HG03558 (cell line): ENCODE measurements at regions not wholly inside any gene's neighbourhood (a gene's known extent, or its start where the extent isn't known, plus 50 kb on each side); places are given as distances from the start of the nearest gene placed in this dataset.

Experiments used
- ATAC-seq: cut with Tn5 transposase; IDR thresholded peaks from one replicate; pipeline ENCODE4 v1.9.1; 2021; ENCODE audit warnings: moderate number of reproducible peaks; ENCODE audit not compliant: unreplicated experiment; ENCODE audit errors: extremely low read depth

DNA sequence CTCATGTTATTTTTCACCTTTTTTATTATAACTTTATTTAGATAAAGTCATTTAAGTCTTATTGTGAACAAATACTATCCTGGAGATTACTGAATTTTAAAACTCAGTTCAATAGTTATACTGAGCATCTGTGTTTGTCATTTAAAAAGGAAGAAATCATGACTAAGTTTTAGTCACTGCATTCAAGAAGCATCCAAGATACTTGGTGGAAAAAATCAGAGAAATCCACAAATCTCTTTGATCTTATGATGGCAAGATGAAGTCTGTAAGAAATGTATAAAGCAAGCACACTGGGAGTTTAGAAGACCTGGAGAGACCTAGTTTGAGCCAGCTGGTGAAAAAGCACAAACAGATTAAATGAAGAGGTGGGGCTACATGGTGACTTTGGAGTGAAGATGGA is 529.8 kb upstream of the IGFBP3 start:
- ATAC-seq, result no peak

DNA sequence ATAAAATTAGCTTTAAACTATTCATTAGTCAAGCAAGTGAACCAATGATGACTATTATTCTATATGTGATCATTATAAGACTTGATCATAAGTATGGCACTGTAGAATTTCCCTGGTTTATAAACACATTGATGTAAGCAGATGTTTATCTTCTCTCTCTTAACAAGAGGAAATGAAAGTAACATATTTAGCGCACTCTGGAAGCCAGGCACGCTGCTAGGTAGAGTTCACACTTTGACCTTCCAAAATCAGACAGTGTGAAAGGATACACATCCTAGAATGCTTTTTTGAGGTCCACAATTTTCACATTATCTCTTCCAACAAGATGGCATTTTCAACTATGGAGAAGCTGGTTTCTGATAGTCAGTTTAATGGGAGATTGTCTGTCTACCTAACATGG is 529.4 kb upstream of the IGFBP3 start:
- ATAC-seq, result no peak

DNA sequence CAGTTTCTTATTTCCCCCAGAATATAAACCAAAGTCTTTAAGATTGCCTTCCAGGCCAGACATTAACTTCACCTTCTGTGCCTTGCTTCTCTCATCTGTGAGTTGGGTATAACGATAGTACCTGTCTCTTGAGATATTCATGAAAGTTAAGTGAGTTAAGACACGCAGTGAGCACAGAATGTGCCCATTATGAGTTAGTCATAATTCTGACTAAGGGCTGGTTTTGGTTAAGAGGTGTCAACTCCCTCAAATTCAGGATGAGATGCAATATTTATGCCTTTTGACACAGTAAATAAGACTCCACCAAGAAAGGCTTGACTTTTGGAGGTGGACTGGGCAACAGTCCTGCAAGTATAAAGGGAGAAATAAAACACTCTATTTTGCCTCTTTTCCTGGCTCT is 528.7 kb upstream of the IGFBP3 start:
- ATAC-seq, result no peak

DNA sequence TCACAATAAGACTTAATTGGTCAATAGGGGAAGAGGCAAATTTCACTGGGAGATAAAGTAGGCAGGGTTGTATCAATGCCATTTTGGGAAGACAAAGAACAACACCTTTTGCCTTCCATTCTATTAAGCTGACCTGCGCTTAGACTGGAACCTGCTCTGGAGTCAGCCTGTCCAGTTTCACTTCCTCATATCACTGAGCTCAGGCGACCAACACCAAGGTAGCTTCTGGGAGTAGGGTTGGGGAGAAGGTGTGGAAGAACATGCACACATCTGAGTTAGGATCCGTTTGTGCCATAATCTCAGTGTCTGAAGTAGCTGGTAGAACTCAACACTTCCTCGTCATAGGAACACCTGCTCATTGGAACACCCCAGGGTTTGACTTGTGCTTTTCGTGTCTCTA is 527.4 kb upstream of the IGFBP3 start:
- no peak for ATAC-seq

DNA sequence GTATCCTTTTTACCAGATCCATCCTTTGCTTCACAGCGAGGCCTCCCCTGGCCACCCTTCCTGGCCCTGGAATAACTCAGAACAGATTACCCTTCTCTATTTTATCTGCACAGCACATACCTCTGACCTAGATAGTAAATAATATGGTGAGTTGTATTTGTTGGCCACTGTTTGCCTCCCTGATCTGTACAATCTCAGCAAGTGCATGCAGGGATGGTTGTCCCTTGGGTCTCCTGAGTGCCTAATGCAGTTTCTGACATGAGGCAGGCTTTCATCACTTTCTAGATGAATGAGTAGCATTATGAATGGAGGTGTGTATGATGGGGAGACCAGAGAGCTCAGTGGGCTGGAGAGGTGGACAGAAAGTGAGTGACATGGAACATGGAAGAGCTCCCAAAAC is 525.1 kb upstream of the IGFBP3 start:
- ATAC-seq, result no peak

DNA sequence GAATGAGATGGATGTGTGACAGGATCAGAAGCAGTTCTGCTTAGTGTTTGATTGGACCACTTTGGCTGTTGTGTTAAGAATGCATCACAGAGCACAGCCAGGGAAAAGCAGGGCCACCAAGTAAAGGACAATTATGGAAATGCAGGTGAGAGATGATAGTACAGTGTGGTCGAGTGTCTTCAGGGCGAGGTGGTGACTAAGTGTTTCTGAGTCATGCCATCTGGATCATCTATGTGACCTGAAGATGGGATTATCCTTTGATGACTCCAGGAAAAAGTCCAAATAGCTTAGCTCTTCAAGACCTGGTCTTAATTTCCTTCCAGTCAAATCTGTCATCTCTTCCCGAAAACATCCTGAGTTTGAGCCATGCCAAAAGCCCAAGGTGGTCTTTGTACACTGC is 523.2 kb upstream of the IGFBP3 start:
- no peak for ATAC-seq

DNA sequence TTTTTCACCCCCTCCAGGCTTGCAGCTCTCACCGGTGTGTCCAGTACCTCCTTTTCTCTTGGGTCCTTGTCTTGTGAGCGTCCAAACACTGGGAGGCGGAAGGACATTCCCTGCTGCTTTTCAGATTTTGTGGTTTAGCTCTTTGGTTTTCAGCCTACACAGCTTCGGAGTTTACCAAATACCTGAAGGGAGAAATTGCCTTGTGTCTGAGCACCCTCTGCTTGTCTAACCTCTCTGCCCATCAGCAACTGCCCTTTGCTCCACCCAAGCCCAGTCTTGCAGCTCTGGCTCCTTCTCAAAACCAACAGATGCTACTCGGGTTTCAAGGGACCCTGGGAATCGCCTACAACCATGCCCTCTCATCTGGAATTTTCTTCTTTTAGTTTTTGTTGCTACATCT is 519.1 kb upstream of the IGFBP3 start:
- no peak for ATAC-seq

DNA sequence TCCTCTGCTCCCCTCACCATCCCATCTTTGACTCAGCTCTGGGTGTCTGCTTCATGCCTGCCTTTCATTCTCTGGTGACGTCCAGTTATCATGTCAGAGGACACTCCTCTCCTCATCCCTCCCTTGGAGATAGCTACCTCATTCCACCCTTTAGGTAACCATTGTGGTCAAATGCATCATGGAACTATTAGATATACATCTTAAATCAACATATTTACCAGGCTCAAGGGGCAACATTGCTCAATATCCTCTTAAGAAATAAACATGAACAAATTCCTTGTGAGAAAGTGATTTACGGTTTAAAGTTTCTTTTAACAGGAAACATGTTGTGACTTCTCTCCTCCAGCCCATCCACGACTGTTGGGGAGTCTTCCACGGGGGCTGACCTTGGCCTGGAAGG is 511.6 kb upstream of the IGFBP3 start:
- no peak for ATAC-seq

DNA sequence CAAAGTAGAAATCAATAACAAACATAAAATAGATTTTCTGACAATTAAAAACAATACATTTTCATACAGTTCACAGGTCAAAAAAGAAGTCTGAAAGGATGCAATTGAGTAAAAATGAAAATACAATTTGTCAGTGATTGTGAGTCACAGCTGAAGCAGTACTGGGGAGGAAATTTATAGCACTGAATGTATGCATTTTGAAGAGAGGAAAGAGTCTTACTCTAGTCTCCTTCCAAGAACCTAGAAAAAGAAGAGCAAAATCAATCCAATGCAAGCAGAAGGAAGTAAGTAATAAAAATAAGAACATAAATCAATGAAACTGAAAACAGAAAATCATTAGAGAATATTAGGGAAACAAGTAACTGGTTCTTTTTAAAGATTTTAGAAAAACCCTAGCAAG is 507.2 kb upstream of the IGFBP3 start:
- no peak for ATAC-seq

DNA sequence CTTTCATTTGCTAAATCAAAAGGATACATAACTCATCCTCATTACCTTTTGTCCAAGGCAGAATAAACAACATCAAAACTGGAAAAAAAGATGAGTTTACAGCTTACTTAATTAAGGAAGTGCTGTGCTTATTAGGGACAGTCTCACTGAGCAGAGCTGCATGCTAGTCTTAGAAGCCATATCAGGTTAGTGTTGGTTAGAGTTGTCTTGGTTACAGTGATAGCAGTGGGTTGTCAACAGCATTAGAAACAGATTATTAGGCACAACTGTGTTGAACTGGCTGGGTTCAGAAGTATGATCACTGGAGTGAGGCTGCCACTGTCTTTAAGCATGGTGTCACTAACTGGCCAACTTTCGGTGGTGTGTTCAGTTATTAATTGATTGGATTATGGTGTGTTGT is 503.9 kb upstream of the IGFBP3 start:
- no peak for ATAC-seq

DNA sequence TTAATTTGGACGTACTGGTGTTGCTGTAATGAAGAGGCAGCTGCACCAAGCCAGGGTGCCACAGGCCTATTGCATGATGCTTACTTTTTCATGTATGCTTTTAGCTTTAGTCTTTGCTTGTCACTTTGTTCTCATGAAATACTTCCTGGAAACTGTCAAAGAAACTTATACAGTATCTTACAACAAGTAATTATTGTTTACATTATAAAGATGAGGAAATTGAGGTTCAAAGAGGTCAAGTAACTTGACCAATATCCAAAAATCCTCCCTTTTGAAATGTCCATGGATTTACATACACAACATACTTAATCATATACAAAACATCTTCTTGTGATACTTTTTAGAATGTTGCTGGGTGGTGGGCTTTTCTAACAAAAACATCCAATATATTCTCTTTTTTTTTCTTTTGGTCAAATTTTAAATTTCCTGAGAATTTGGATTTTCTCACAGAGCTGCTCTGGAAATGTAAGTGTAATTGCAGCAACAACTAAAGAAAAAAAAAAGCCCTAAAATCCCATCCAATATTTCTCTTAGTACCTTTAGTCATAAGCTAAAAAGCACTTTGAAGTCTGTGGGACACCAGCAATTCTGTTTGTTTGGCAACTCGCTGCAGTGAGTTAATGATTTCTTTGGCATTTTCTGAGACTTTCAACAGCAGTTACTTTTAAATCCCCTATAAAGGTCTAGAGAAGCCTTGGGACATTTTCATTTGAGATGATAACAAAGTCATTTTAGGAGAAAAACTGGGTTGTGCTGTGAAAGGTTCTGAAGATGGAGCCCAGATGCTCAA is 500.6 kb upstream of the IGFBP3 start:
- ATAC-seq, result no peak

DNA sequence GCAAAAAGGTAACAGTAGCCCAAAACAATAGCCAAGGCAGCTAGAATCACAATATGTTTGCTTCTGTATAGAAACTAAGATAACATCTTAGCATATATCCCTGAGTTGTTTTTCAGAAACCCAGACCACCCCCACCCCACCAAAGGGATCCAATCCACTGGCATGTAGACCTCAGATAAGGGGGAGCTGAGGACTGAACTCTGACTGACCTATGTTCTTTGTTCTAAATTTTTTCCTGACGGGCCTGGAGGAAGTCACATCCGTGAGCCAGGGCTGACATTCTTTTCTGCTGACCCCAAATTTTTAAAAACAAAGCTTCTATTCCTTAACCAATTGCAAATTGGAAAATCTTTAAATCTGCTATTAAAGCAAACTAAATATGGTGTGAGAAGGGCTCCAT is 493.9 kb upstream of the IGFBP3 start:
- no peak for ATAC-seq

DNA sequence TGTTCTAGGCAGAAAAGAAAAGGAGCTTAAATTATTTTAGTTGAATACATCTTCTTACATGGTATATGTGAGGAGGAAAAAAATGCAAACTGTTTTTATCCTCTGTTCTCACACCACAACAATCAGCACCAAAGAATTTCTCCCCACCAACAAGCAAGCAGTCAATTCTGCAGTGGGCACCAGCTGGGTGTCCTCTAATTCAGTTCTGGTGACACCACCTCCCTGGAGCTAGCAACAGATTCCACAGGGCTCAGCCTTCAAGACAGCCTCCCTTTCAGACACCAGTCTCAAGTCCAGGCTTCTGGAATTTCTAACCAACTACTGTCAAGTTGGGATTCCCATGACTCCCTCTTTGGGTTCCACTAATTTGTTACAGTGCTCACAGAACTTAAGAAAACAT is 490.2 kb upstream of the IGFBP3 start:
- no peak for ATAC-seq

DNA sequence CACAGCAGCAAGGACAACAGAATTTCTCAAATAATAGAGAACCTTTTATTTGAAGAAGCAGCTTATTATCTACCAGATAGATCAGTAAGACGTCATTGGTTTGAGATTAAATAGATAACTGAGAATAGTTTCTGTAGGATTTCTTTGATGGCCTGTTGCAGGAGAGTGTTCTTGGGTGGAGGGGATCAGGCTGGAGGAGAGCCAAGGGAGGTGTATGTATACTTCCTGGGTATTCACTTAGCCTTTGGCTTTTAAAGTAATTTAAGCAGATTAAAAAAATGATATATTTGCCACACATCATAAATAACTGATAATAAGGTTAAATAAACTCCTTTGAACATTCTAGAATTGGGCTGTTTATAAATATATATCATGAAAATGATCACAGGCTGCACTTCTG is 486.1 kb upstream of the IGFBP3 start:
- ATAC-seq, result no peak

DNA sequence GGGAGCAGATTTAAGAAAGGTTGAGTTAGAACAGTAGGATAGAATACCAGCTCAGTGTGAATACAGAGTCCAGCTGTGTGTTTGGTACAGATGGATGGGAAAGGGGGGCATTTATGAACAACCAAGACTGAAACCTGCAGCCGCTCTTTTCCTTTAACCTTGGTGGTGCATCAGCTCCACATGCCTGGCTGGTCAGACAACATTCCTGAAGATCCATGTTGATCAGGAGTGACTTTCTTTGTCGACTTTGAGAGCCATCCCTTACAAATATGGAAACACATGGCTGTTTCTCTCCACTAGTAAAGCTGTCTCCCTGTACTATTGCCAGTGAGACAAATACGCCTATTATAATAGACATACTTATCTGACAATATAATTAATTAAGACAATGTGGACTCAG is 476.5 kb upstream of the IGFBP3 start:
- no peak for ATAC-seq

DNA sequence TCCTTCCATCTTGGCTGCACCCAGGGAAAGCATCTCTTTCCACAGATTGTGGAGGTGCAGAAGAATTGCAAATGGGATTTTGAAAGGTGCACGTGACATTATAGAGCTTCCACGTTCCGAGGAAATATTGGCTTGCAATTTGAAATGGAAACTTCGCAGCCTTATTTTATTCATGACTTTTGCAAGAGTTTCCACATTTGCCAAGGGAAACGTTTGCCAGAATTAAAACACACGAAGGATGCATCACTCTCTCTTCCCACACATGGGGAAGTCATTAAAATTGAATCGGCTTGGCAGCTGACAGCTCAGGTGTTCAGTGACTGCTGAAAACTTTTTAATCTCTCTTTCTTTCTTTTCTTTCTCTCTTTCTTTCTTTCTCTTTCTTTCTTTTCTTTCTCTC is 475.4 kb upstream of the IGFBP3 start:
- no peak for ATAC-seq

DNA sequence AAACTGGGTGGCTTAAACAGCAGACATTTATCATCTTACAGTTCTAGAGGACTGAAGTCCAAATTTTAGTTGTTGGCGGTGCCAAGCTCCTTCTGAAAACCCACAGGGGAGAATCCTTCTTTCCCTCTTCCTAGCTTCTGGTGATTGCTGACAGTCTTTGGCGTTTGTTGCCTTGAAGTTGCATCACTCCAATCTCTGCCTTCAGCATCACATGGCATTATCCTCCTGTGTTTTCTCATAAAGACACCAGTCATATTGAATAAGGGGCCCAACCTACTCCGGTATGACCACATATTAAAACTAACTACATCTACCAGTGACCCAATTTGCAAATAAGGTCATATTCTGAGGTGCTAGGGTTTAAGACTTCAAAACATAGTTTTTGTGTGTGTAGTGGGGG is 472.1 kb upstream of the IGFBP3 start:
- ATAC-seq, result no peak

DNA sequence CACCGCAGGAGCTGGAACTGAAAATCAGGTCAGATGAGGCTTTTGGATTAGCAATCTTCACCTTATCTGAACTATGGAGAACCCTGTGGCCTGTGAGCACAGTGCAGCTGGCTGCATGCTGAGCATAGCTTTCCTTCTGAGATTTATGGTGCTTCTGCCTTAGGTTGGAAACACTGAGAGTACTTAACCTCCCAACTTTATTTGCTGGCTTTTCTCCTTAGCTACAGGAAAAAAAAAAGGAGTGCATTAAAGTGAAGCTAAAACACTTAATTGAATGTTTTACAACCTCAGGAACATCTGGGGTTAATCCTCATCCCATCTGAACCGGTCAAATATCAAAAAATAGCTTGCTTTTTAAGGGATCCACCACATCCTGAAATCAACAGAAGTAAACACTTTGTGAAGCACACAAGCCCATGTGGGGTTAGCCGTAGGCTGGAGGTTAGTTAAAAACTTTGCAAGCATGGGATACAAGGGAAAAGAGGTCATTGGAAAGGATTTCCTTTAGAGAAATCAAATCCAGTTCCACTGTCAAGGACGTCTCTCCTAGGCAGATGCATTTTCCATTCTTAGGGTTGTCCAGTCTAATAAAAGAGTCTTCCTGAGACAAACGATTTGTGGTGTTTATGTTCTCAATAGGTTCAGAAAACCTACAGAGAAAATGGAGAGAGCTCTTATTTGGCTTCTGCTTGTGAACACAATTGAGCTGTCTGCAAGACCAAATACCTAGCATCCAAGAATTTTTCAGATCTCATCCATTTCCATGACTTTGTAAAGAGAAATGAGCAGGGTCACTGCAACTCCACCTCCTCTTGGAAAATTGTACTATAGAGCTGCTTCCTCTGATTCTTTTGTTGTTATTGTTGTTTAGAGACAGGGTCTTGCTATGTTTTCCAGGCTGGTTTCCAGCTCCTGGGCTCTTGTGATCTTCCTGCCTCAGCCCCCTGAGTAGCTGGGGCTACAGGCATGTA is 470.4 kb upstream of the IGFBP3 start:
- ATAC-seq, result no peak

DNA sequence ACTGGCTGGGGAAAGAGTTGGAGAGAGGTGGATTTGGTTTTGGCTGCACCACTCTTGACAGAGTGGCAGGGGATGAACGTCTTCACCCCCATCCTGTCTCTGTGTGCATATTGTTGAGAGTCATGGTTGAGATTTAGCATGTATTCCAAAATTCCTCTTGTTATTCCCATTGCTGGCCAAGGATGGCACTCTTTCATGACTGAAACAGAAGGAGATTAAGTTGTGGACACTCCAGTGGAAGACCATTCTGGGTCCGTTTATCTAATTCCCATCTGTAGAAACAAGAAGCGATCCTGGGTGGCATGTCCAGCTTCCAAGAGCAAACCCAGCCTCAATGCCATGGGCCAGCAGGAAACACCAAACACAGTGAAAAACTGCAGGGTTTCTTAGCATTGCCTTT is 469.0 kb upstream of the IGFBP3 start:
- no peak for ATAC-seq

DNA sequence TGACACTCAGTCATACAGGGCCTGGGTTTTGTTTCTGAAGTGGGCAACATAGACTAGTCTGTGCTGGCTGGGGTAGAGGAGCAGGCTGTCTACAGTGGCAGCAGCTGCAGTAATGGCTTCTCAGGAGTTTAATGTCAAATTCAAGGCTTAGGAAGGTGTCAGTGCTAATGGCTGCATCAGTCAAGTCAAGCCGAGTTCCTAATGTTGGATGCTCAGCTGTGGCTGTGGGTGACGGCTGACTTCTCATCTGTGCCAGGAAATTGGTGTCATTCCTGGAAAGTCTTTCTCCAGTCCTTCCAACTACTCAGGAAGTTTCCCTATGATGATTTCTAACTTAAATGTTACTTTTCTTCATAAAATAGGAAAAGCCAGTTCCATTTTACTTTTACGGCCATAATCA is 468.1 kb upstream of the IGFBP3 start:
- ATAC-seq, result no peak

DNA sequence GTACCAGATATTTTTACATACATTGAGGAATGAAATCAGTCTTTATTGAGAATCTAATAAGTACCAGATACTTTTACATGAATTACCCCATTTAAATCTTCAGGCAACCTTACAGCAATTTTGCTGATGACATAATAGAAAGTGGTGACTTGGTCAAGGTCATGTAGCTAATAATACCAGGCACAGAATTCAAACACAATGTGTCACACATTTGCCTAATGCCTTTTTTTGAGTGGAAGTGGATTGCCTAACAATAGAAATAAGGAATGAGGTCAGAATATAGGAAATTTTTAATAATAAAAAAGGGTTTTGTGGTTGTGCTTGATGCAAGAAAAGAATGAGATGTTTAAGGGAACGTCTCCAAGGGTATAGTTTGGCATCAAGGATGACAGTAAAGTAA is 466.6 kb upstream of the IGFBP3 start:
- no peak for ATAC-seq
